GM23338 (cell line): ENCODE measurements at regions not wholly inside any gene's neighbourhood (a gene's known extent, or its start where the extent isn't known, plus 50 kb on each side); places are given as distances from the start of the nearest gene placed in this dataset.

Experiments
- ATAC-seq: fragments of 200-7000 bp; cut with Tn5 transposase; 3 replicates; pipeline ENCODE4 v1.9.1; 2020
- DNase-seq: peaks from one replicate; pipeline ENCODE4 v3.0.0-alpha.2; 2015; ENCODE audit warnings: low spot score
- H2AFZ ChIP-seq: fragments of 200-600 bp; sonication (generic); 2 replicates; pipeline ENCODE4 v1.8.0; 2016; ENCODE audit warnings: antibody characterized with exemption, mild to moderate bottlenecking, moderate library complexity
- H3F3A ChIP-seq: fragments of 200-600 bp; sonication (generic); replicated peaks from 2 replicates; pipeline ENCODE4 v1.8.0; 2017; ENCODE audit warnings: antibody characterized with exemption, mixed run types, low read depth
- H3K27ac ChIP-seq: fragments of 200-600 bp; sonication (generic); 2 replicates; pipeline ENCODE4 v1.6.1; 2016; ENCODE audit warnings: low read depth
- H3K27me3 ChIP-seq: fragments of 200-600 bp; sonication (generic); 2 replicates; pipeline ENCODE4 v1.8.0; 2016; ENCODE audit warnings: mild to moderate bottlenecking, mixed run types, moderate library complexity; ENCODE audit not compliant: insufficient read depth
- H3K36me3 ChIP-seq: fragments of 200-600 bp; sonication (generic); 2 replicates; pipeline ENCODE4 v1.8.0; 2016; ENCODE audit warnings: mild to moderate bottlenecking; ENCODE audit not compliant: insufficient read depth
- H3K4me1 ChIP-seq: fragments of 200-600 bp; sonication (generic); 2 replicates; pipeline ENCODE4 v1.8.0; 2016; ENCODE audit warnings: mild to moderate bottlenecking, moderate library complexity; ENCODE audit not compliant: insufficient read depth
- H3K4me2 ChIP-seq: fragments of 200-600 bp; sonication (generic); 2 replicates; pipeline ENCODE4 v1.7.1; 2017; ENCODE audit warnings: mixed run types
- H3K4me3 ChIP-seq: fragments of 200-600 bp; sonication (generic); 2 replicates; pipeline ENCODE4 v1.6.1; 2016; ENCODE audit warnings: mixed run types
- H3K79me2 ChIP-seq: fragments of 200-600 bp; sonication (generic); replicated peaks from 2 replicates; pipeline ENCODE4 v1.8.0; 2017; ENCODE audit warnings: mild to moderate bottlenecking; ENCODE audit not compliant: insufficient read depth
- H3K9me2 ChIP-seq: fragments of 200-600 bp; sonication (generic); 2 replicates; pipeline ENCODE4 v1.8.0; 2017; ENCODE audit not compliant: insufficient read depth
- H4K20me1 ChIP-seq: fragments of 200-600 bp; sonication (generic); replicated peaks from 2 replicates; pipeline ENCODE4 v1.8.0; 2017; ENCODE audit warnings: mild to moderate bottlenecking; ENCODE audit not compliant: insufficient read depth
- H3K27ac Mint-ChIP-seq: 2 replicates; pipeline ENCODE4 v1.8.0; 2020; ENCODE audit warnings: inconsistent platforms, mild to moderate bottlenecking, moderate library complexity, mixed read lengths
- H3K27me3 Mint-ChIP-seq: 3 replicates; pipeline ENCODE4 v1.8.0; 2022; ENCODE audit warnings: low read depth, mild to moderate bottlenecking, moderate library complexity, mixed read lengths, inconsistent platforms; ENCODE audit not compliant: insufficient read depth, poor library complexity
- H3K36me3 Mint-ChIP-seq: 3 replicates; pipeline ENCODE4 v1.8.0; 2021; ENCODE audit warnings: low read depth, mild to moderate bottlenecking, inconsistent platforms, moderate library complexity, mixed read lengths
- H3K4me1 Mint-ChIP-seq: 3 replicates; pipeline ENCODE4 v1.8.0; 2020; ENCODE audit warnings: mild to moderate bottlenecking, inconsistent platforms, mixed read lengths
- H3K4me3 Mint-ChIP-seq: 3 replicates; pipeline ENCODE4 v1.8.0; 2021; ENCODE audit warnings: moderate library complexity, mild to moderate bottlenecking, inconsistent platforms, mixed read lengths
- H3K9me3 Mint-ChIP-seq: 3 replicates; pipeline ENCODE4 v1.8.0; 2020; ENCODE audit warnings: moderate library complexity, mild to moderate bottlenecking, inconsistent platforms, mixed read lengths
- CREB1 ChIP-seq: fragments of 250-450 bp; sonication (Bioruptor Pico); IDR thresholded peaks from 2 replicates; pipeline ENCODE4 v1.5.0; 2020; ENCODE audit warnings: low read depth, mild to moderate bottlenecking, moderate library complexity
- CTCF ChIP-seq, 2 experiments: fragments of 200-600 bp in 1 of 2; sonication (generic) in 1 of 2; conservative IDR thresholded peaks; 2 replicates each; pipeline versions ENCODE4 v1.5.1 to v1.6.1; 2016 to 2017; ENCODE audit warnings: antibody characterized with exemption in 2 of 2, low read depth in 2 of 2, mild to moderate bottlenecking in 2 of 2, moderate library complexity in 1 of 2
- EZH2 ChIP-seq: fragments of 200-600 bp; sonication (generic); IDR thresholded peaks from one replicate; pipeline ENCODE4 v1.8.0; 2017; ENCODE audit warnings: antibody characterized with exemption, mild to moderate bottlenecking, low read depth; ENCODE audit not compliant: unreplicated experiment
- EZH2phosphoT487 ChIP-seq: fragments of 200-600 bp; sonication (generic); IDR thresholded peaks from one replicate; pipeline ENCODE4 v1.8.1; 2018; ENCODE audit warnings: antibody characterized with exemption; ENCODE audit not compliant: unreplicated experiment
- JUNB ChIP-seq: IDR thresholded peaks from one replicate; pipeline ENCODE4 v1.6.1; 2016; ENCODE audit warnings: antibody characterized with exemption; ENCODE audit not compliant: unreplicated experiment
- NANOG ChIP-seq: IDR thresholded peaks from 2 replicates; pipeline ENCODE4 v1.6.1; 2016; ENCODE audit warnings: antibody characterized with exemption, borderline replicate concordance
- POLR2AphosphoS5 ChIP-seq: IDR thresholded peaks from 2 replicates; pipeline ENCODE4 v1.6.1; 2016; ENCODE audit warnings: antibody characterized with exemption, low read depth
- REST ChIP-seq: IDR thresholded peaks from one replicate; pipeline ENCODE4 v1.6.1; 2018; ENCODE audit warnings: antibody characterized with exemption; ENCODE audit not compliant: unreplicated experiment
- STAT1 ChIP-seq: IDR thresholded peaks from one replicate; pipeline ENCODE4 v1.6.1; 2016; ENCODE audit warnings: antibody characterized with exemption; ENCODE audit not compliant: unreplicated experiment
- ZNF114 ChIP-seq: fragments of 250-450 bp; sonication (Bioruptor Pico); IDR thresholded peaks from 2 replicates; pipeline ENCODE4 v1.5.0; 2020; ENCODE audit warnings: mild to moderate bottlenecking, moderate library complexity
- ZNF331 ChIP-seq: fragments of 250-450 bp; sonication (Bioruptor Pico); IDR thresholded peaks from 2 replicates; pipeline ENCODE4 v1.5.0; 2020; ENCODE audit warnings: low read depth, mild to moderate bottlenecking, moderate library complexity
- TF ChIP-seq, protein P1 (sequence below): IDR thresholded peaks from 2 replicates; pipeline ENCODE4 v1.6.1; 2016; ENCODE audit warnings: antibody characterized with exemption
- TF ChIP-seq, protein P2 (sequence below): fragments of 250-450 bp; sonication (Bioruptor Pico); IDR thresholded peaks from 2 replicates; pipeline ENCODE4 v1.5.0; 2020; ENCODE audit warnings: mild to moderate bottlenecking, moderate library complexity

- H3F3A ChIP-seq, result no peaks in the 10 kb centered on the region
- H3K27me3 ChIP-seq, result no peaks in the 10 kb centered on the region
- H2AFZ ChIP-seq, result no peak overlapping the region
- Mint-ChIP-seq H3K27ac (no peak overlapping the region), H3K4me1 (no peaks in the 10 kb centered on the region), H3K27me3 (peaks cover 9% of the 10 kb centered on the region), H3K9me3 (no peaks in the 10 kb centered on the region; the same call in 2 of the 3 replicates), H3K36me3 (no peaks in the 10 kb centered on the region), H3K4me3 (no peak overlapping the region)
- peaks cover 14% of the 10 kb centered on the region; the same call in 1 of the 2 replicates for H3K9me2 ChIP-seq
- ATAC-seq (no peak), DNase-seq (no peak)
- no peaks in the 10 kb centered on the region for H4K20me1 ChIP-seq
- no peak overlapping the region for H3K4me3 ChIP-seq
- H3K4me1 ChIP-seq, result no peaks in the 10 kb centered on the region
- no peaks in the 10 kb centered on the region for H3K79me2 ChIP-seq
- H3K36me3 ChIP-seq, result no peaks in the 10 kb centered on the region
- no peak overlapping the region for H3K4me2 ChIP-seq
- no peak overlapping the region for H3K27ac ChIP-seq
- TF ChIP-seq, protein P1, sequence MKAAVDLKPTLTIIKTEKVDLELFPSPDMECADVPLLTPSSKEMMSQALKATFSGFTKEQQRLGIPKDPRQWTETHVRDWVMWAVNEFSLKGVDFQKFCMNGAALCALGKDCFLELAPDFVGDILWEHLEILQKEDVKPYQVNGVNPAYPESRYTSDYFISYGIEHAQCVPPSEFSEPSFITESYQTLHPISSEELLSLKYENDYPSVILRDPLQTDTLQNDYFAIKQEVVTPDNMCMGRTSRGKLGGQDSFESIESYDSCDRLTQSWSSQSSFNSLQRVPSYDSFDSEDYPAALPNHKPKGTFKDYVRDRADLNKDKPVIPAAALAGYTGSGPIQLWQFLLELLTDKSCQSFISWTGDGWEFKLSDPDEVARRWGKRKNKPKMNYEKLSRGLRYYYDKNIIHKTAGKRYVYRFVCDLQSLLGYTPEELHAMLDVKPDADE, result no peak
- TF ChIP-seq, protein P2, sequence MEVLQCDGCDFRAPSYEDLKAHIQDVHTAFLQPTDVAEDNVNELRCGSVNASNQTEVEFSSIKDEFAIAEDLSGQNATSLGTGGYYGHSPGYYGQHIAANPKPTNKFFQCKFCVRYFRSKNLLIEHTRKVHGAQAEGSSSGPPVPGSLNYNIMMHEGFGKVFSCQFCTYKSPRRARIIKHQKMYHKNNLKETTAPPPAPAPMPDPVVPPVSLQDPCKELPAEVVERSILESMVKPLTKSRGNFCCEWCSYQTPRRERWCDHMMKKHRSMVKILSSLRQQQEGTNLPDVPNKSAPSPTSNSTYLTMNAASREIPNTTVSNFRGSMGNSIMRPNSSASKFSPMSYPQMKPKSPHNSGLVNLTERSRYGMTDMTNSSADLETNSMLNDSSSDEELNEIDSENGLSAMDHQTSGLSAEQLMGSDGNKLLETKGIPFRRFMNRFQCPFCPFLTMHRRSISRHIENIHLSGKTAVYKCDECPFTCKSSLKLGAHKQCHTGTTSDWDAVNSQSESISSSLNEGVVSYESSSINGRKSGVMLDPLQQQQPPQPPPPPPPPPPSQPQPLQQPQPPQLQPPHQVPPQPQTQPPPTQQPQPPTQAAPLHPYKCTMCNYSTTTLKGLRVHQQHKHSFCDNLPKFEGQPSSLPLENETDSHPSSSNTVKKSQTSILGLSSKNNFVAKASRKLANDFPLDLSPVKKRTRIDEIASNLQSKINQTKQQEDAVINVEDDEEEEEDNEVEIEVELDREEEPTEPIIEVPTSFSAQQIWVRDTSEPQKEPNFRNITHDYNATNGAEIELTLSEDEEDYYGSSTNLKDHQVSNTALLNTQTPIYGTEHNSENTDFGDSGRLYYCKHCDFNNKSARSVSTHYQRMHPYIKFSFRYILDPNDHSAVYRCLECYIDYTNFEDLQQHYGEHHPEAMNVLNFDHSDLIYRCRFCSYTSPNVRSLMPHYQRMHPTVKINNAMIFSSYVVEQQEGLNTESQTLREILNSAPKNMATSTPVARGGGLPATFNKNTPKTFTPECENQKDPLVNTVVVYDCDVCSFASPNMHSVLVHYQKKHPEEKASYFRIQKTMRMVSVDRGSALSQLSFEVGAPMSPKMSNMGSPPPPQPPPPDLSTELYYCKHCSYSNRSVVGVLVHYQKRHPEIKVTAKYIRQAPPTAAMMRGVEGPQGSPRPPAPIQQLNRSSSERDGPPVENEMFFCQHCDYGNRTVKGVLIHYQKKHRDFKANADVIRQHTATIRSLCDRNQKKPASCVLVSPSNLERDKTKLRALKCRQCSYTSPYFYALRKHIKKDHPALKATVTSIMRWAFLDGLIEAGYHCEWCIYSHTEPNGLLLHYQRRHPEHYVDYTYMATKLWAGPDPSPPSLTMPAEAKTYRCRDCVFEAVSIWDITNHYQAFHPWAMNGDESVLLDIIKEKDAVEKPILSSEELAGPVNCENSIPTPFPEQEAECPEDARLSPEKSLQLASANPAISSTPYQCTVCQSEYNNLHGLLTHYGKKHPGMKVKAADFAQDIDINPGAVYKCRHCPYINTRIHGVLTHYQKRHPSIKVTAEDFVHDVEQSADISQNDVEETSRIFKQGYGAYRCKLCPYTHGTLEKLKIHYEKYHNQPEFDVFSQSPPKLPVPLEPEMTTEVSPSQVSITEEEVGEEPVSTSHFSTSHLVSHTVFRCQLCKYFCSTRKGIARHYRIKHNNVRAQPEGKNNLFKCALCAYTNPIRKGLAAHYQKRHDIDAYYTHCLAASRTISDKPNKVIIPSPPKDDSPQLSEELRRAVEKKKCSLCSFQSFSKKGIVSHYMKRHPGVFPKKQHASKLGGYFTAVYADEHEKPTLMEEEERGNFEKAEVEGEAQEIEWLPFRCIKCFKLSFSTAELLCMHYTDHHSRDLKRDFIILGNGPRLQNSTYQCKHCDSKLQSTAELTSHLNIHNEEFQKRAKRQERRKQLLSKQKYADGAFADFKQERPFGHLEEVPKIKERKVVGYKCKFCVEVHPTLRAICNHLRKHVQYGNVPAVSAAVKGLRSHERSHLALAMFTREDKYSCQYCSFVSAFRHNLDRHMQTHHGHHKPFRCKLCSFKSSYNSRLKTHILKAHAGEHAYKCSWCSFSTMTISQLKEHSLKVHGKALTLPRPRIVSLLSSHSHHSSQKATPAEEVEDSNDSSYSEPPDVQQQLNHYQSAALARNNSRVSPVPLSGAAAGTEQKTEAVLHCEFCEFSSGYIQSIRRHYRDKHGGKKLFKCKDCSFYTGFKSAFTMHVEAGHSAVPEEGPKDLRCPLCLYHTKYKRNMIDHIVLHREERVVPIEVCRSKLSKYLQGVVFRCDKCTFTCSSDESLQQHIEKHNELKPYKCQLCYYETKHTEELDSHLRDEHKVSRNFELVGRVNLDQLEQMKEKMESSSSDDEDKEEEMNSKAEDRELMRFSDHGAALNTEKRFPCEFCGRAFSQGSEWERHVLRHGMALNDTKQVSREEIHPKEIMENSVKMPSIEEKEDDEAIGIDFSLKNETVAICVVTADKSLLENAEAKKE (CRISPR knock-in tag), result no peak
- no peak for TF ChIP-seq EZH2
- no peak for TF ChIP-seq REST
- no peak for TF ChIP-seq JUNB
- TF ChIP-seq CREB1 (CRISPR knock-in tag), result no peak
- no peak for TF ChIP-seq EZH2phosphoT487
- TF ChIP-seq ZNF331 (CRISPR knock-in tag), result no peak
- TF ChIP-seq CTCF (conservative IDR thresholded peaks at IDR 0.05; ENCODE audit: low read depth in 2 of 2), result no peak
- TF ChIP-seq ZNF114, result no peak
- no peak for TF ChIP-seq POLR2AphosphoS5
- TF ChIP-seq NANOG, result no peak
- TF ChIP-seq STAT1, result no peak
These were observed 143.7 kb upstream of the FSTL4 start for GRCh38 chr5:133756036-133756435.
